ENCODE measurements at regions not wholly inside any gene's neighbourhood (a gene's known extent, or its start where the extent isn't known, plus 50 kb on each side); places are given as distances from the start of the nearest gene placed in this dataset.

DNA sequence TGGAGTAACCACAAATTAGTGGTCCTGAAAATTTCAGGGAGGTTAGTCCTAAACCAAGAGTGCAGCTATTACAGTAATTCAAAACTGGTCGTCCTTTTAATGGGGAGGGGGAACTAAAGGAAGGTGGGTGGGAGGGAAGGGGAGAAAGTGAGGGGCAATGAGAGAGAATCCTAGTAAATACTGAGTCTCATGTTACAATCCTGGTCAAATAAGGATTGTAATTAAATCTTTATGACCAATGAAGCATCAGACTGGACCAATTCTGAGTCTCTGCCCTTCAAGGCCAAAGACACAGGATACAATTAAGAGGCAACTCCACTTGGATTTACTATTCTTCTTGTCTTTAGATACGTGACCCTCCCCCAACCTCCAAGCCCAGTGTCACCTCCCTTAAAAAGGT lies 262.9 kb downstream of the BCL11A start:
- Histone ChIP-seq H3K27me3 (ENCODE audit: insufficient read depth in 3 of 3, low read length in 2 of 3) (peaks cover 0 to under 1% (median 0%) of the 10 kb centered on the region in 3 donors), H3K36me3 (ENCODE audit: insufficient read depth in 1 of 2, low read depth in 1 of 2) (no peaks in the 10 kb centered on the region), H3K4me3 (no peak overlapping the region), H3K27ac (no peak overlapping the region), H3K9me3 (no peaks in the 10 kb centered on the region), H3K4me1 (no peaks in the 10 kb centered on the region)
- intact Hi-C loops (cut with DNase I) = no loop called here
- WGBS, 3 donors = 59 to 65% (median 61%) methylated on average over 2 of the region's 2 CpGs
- TF ChIP-seq, protein P1, sequence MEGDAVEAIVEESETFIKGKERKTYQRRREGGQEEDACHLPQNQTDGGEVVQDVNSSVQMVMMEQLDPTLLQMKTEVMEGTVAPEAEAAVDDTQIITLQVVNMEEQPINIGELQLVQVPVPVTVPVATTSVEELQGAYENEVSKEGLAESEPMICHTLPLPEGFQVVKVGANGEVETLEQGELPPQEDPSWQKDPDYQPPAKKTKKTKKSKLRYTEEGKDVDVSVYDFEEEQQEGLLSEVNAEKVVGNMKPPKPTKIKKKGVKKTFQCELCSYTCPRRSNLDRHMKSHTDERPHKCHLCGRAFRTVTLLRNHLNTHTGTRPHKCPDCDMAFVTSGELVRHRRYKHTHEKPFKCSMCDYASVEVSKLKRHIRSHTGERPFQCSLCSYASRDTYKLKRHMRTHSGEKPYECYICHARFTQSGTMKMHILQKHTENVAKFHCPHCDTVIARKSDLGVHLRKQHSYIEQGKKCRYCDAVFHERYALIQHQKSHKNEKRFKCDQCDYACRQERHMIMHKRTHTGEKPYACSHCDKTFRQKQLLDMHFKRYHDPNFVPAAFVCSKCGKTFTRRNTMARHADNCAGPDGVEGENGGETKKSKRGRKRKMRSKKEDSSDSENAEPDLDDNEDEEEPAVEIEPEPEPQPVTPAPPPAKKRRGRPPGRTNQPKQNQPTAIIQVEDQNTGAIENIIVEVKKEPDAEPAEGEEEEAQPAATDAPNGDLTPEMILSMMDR (IDR thresholded peaks at IDR 0.05) = no peak
- DNase-seq (no peak), ATAC-seq (no peak)

DNA sequence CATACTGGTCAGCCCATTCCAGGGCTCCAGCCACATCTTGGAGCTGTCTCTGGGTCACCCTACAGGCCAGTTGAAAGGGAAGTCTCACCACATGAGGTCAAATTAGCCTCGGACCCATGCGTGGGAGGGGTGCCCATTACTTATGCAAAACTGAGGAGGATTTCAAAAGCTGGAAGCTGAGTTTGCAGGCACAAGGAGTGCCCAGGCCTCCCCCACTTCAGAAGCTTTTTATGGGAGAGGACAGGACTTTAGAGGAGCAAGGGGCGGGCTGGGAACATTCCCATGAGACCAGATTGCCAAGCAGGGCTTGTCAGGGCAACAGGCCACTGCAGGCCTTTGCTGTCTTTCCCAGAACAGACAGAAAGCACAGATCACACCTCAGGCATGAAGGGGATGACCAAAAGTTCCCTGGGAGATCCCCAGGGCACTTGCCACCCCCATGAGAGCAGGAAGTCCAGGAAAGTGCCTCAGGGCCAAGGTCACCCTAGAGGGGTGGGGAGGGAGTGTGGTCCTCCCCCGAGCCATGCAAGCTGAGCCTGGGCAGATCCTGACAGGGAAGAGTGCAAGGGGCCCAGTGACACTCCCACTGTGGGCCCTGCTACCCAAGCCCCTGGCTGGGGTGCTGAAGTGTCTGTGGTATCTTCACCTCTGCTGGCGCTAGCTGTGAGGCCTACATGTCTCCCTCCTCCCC lies 267.7 kb downstream of the BCL11A start:
- no peak overlapping the region for H3K4me3 ChIP-seq
- no peaks in the 10 kb centered on the region for H3K36me3 ChIP-seq (ENCODE audit: insufficient read depth in 1 of 2, low read depth in 1 of 2)
- H3K4me1 ChIP-seq = no peaks in the 10 kb centered on the region
- TF ChIP-seq, protein P1 (IDR thresholded peaks at IDR 0.05) = no peak
- H3K27me3 ChIP-seq (ENCODE audit: insufficient read depth in 3 of 3, low read length in 2 of 3) = peaks cover 0 to 2% (median 0%) of the 10 kb centered on the region in 3 donors
- no peak overlapping the region for H3K27ac ChIP-seq
- ATAC-seq (no peak), DNase-seq (no peak)
- intact Hi-C loops (cut with DNase I) = no loop called here
- no peaks in the 10 kb centered on the region for H3K9me3 ChIP-seq
- 63 to 77% (median 70%) methylated on average over 5 of the region's 5 CpGs for WGBS, 3 donors

DNA sequence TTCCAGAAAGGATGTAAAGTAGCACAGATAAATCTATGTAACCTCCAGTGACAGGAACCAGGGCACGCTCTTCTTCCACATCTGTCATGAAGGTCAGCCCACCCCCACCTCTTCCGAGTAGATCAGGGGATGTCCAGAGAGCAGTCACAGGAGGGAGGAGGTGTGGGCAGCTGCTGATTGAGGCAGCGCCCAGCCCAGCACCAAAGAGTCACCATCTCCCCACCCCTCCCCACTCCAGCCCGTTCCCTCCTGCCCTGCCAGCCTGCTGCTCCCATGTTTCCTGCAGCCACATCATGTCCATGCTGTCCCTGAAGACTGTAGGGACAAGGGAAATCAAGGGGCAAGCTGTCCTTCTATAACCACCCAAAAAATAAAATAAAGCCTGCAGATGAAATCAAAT lies 269.8 kb downstream of the BCL11A start:
- ATAC-seq = no peak
- Histone ChIP-seq H3K27ac (no peak overlapping the region), H3K36me3 (ENCODE audit: insufficient read depth in 1 of 2, low read depth in 1 of 2) (no peaks in the 10 kb centered on the region), H3K9me3 (no peaks in the 10 kb centered on the region), H3K4me3 (no peak overlapping the region), H3K4me1 (no peaks in the 10 kb centered on the region), H3K27me3 (ENCODE audit: insufficient read depth in 3 of 3, low read length in 2 of 3) (peaks cover 0 to 2% (median 0%) of the 10 kb centered on the region in 3 donors)
- TF ChIP-seq, protein P1 (IDR thresholded peaks at IDR 0.05) = no peak
- intact Hi-C loops (cut with DNase I) = no loop called here
- DNase-seq = no peak
- 34 to 62% (median 48%) methylated on average over 4 of the region's 4 CpGs for WGBS, 3 donors

DNA sequence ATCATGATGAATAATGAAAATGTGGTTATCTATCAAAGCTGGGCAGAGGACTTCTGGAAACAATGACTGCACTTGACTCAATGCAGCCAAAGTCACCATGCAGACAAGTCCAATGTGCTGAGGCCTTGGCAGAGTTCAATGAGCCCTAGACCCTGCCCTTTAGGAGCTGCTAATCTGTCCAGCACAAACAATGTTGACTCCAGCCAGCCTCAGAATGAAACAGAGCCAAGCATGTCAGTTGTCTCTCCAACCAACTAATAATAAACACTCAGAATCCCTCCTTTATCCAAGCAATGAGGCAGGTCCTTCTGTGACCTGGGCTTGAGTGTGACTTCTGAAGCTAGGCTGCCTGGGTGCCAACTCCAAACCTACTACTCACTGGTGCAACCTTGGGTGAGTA lies 270.6 kb downstream of the BCL11A start:
- H3K27me3 ChIP-seq (ENCODE audit: insufficient read depth in 3 of 3, low read length in 2 of 3) = peaks cover 0 to 2% (median 0%) of the 10 kb centered on the region in 3 donors
- no peak for ATAC-seq
- no peak overlapping the region for H3K4me3 ChIP-seq
- no peaks in the 10 kb centered on the region for H3K36me3 ChIP-seq (ENCODE audit: insufficient read depth in 1 of 2, low read depth in 1 of 2)
- intact Hi-C loops (cut with DNase I) = no loop called here
- no peak for DNase-seq
- no peaks in the 10 kb centered on the region for H3K9me3 ChIP-seq
- H3K27ac ChIP-seq = no peak overlapping the region
- TF ChIP-seq, protein P1 (IDR thresholded peaks at IDR 0.05) = no peak
- no peaks in the 10 kb centered on the region for H3K4me1 ChIP-seq

DNA sequence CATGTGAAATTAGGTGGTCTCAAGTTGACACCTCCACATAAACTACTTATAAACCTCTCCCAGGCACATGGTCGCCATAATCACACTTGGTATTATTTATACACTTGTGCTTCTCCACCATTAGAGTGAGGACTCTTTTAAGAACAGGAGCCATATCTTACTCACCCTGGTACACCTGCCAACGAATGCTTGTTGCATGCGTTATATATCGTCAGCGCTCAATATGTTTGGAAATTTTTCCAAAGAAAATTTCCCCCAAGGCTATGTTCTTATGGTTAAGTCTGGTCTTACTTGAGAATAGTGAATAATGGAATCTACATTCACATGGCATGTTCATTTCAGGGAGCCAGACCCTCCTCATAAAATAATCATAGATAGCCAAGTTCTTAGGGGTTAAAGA lies 271.7 kb downstream of the BCL11A start:
- H3K9me3 ChIP-seq = no peaks in the 10 kb centered on the region
- H3K27ac ChIP-seq = no peak overlapping the region
- intact Hi-C loops (cut with DNase I) = no loop called here
- TF ChIP-seq, protein P1 (IDR thresholded peaks at IDR 0.05) = no peak
- H3K4me3 ChIP-seq = no peak overlapping the region
- no peaks in the 10 kb centered on the region for H3K36me3 ChIP-seq (ENCODE audit: insufficient read depth in 1 of 2, low read depth in 1 of 2)
- WGBS, 3 donors = 68 to 85% (median 74%) methylated on average over 5 of the region's 5 CpGs
- DNase-seq = no peak
- peaks cover 0 to 2% (median 0%) of the 10 kb centered on the region in 3 donors for H3K27me3 ChIP-seq (ENCODE audit: insufficient read depth in 3 of 3, low read length in 2 of 3)
- no peak for ATAC-seq
- no peaks in the 10 kb centered on the region for H3K4me1 ChIP-seq
